Subcutaneous abdominal adipose tissue (tissue), 5 donors: ENCODE measurements at regions not wholly inside any gene's neighbourhood (a gene's known extent, or its start where the extent isn't known, plus 50 kb on each side); places are given as distances from the start of the nearest gene placed in this dataset.
"Not testable (repeated sequence)": the region's sequence is repeated elsewhere in the genome, so short reads cannot be mapped to it uniquely, and the experiment has no call there.

Experiments
- H3K27ac ChIP-seq: one replicate; pipeline ENCODE4 v1.7.0; 2013; ENCODE audit warnings: low read depth, mild to moderate bottlenecking, inconsistent platforms, low read length, moderate library complexity
- H3K27me3 ChIP-seq, 5 donors: one replicate each; pipeline ENCODE4 v1.7.0; 2013; ENCODE audit warnings: low read length in 5 of 5, inconsistent platforms in 1 of 5; ENCODE audit not compliant: control insufficient read depth in 5 of 5, insufficient read depth in 4 of 5
- H3K36me3 ChIP-seq, 5 donors: one replicate each; pipeline ENCODE4 v1.7.0; 2013; ENCODE audit warnings: low read length in 5 of 5; ENCODE audit not compliant: control insufficient read depth in 5 of 5, insufficient read depth in 5 of 5
- H3K4me1 ChIP-seq, 5 donors: one replicate each; pipeline ENCODE4 v1.7.0; 2013; ENCODE audit warnings: low read length in 5 of 5, mild to moderate bottlenecking in 3 of 5, moderate library complexity in 1 of 5; ENCODE audit not compliant: control insufficient read depth in 5 of 5, insufficient read depth in 5 of 5
- H3K4me3 ChIP-seq, 5 donors: one replicate each; pipeline ENCODE4 v1.7.0; 2013; ENCODE audit warnings: low read length in 5 of 5, low read depth in 1 of 5
- H3K9ac ChIP-seq, 5 donors: one replicate each; pipeline ENCODE4 v1.7.0; 2013; ENCODE audit warnings: low read length in 5 of 5, mild to moderate bottlenecking in 4 of 5, moderate library complexity in 3 of 5
- H3K9me3 ChIP-seq, 5 donors: one replicate each; pipeline ENCODE4 v1.7.0; 2013; ENCODE audit warnings: low read length in 5 of 5; ENCODE audit not compliant: control insufficient read depth in 5 of 5
- donor health status: healthy.
- donor health status: healthy.
- donor health status: healthy.
- donor health status: healthy.
- donor health status: healthy.

- Histone ChIP-seq H3K9ac (no peak overlapping the region), H3K4me3 (no peak overlapping the region), H3K27ac (no peak overlapping the region), H3K36me3 (no peaks in the 10 kb centered on the region), H3K4me1 (no peaks in the 10 kb centered on the region), H3K9me3 (no peaks in the 10 kb centered on the region), H3K27me3 (no peaks in the 10 kb centered on the region)
Measured at GRCh38 chr3:110932567-110932966, 139.0 kb upstream of the NECTIN3 start.

GRCh38 chr3:110933821-110934426 is 137.7 kb upstream of the NECTIN3 start:
- H3K27ac ChIP-seq = no peak overlapping the region
- no peaks in the 10 kb centered on the region for H3K4me1 ChIP-seq
- H3K9me3 ChIP-seq = no peaks in the 10 kb centered on the region
- no peaks in the 10 kb centered on the region for H3K27me3 ChIP-seq
- no peak overlapping the region for H3K4me3 ChIP-seq
- H3K9ac ChIP-seq = no peak overlapping the region
- H3K36me3 ChIP-seq = no peaks in the 10 kb centered on the region

DNA sequence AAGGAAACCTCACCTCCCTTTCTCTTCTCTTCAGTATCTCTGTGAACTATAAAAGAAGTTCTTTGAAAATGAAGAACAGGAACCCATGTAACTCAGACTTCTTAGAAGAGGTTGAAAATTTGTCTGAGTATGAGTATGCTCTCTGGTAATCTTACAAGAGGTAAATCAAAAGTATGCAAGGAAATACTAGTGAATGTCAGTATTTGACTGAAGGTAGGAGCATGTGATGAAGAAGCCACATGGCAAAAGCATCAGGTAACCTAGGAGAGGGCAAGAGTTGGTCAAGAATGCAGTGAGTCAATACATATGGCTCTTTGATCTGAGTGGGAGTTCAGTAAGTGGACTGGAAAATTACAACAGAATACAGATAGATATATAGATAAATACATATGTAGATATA is 133.0 kb upstream of the NECTIN3 start:
- no peak overlapping the region for H3K4me3 ChIP-seq
- H3K27me3 ChIP-seq = no peaks in the 10 kb centered on the region
- no peaks in the 10 kb centered on the region for H3K4me1 ChIP-seq
- H3K9me3 ChIP-seq = peaks cover 0 to 10% (median 2%) of the 10 kb centered on the region in 5 donors
- no peak overlapping the region for H3K9ac ChIP-seq
- H3K36me3 ChIP-seq = no peaks in the 10 kb centered on the region
- H3K27ac ChIP-seq = no peak overlapping the region

- Histone ChIP-seq H3K4me3 (no peak overlapping the region), H3K9me3 (peaks cover 0 to 20% (median 16%) of the 10 kb centered on the region in 5 donors)
Measured at GRCh38 chr3:110940055-110940454, 131.6 kb upstream of the NECTIN3 start.

GRCh38 chr3:110944782-110945181 is 126.8 kb upstream of the NECTIN3 start:
- Histone ChIP-seq H3K9ac (no peak overlapping the region), H3K9me3 (peaks cover 7 to 45% (median 39%) of the 10 kb centered on the region in 5 donors), H3K27ac (no peak overlapping the region), H3K4me1 (no peaks in the 10 kb centered on the region), H3K27me3 (no peaks in the 10 kb centered on the region), H3K4me3 (no peak overlapping the region), H3K36me3 (no peaks in the 10 kb centered on the region)

More at GRCh38 chr3:110940055-110940454, 131.6 kb upstream of the NECTIN3 start:
- H3K4me1 ChIP-seq = no peaks in the 10 kb centered on the region
- no peaks in the 10 kb centered on the region for H3K36me3 ChIP-seq
- H3K9ac ChIP-seq = no peak overlapping the region
- H3K27me3 ChIP-seq = no peaks in the 10 kb centered on the region
- H3K27ac ChIP-seq = no peak overlapping the region

DNA sequence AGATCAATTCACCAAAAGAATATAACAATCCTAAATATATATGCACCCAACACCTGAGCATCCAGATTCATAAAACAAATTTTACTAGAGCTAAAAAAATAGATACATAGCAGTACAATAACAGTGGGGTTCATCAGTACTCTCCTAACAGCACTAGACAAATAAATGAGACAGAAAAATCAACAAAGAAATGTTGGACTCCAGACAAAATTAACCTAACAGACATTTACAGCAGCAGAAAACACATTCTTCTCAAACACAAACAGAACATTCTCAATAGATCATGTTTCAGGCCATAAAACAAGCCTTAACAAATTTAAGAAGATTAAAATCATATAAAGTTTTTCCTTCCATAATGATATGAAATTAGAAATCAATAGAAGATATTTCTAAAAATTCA is 124.8 kb upstream of the NECTIN3 start:
- H3K9me3 ChIP-seq = peaks cover 7 to 49% (median 45%) of the 10 kb centered on the region in 5 donors
- H3K4me1 ChIP-seq = no peaks in the 10 kb centered on the region
- no peaks in the 10 kb centered on the region for H3K36me3 ChIP-seq

GRCh38 chr3:110949194-110949593 is 122.4 kb upstream of the NECTIN3 start:
- not testable (repeated sequence) for H3K36me3 ChIP-seq, H3K4me3 ChIP-seq, H3K27ac ChIP-seq, H3K4me1 ChIP-seq, H3K27me3 ChIP-seq, H3K9ac ChIP-seq
- peaks cover 7 to 43% (median 33%) of the 10 kb centered on the region in 5 donors for H3K9me3 ChIP-seq

More for the DNA sequence above, 124.8 kb upstream of the NECTIN3 start:
- no peak overlapping the region for H3K4me3 ChIP-seq
- H3K27ac ChIP-seq = no peak overlapping the region
- H3K9ac ChIP-seq = no peak overlapping the region
- H3K27me3 ChIP-seq = no peaks in the 10 kb centered on the region

DNA sequence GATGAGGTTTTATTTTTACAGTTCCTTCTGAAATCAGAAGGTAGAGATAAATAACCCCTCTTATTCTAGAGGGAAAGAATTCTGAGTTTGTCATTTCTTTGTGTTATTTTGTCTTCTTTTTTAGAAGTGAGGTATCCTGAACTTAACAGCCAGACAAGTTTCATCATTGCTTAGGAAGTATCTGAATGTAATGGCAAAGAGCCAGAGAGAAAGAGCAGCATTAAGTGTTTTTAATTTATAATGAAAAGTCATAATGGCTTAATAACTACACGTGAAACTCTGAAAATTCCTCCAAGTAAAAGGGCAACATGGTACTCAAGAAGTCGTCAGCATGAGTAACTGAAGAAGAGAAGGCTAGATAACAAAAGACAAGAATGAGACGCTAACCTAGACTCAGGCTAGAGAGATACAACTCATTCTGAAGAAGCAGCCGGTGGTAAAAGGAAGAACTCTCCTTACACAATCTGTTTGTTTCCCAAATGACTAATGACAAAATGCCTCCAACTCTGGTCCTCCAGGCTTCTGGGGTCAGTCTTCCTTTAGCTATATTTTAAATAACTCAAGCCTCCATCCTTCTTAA is 116.2 kb upstream of the NECTIN3 start:
- Histone ChIP-seq H3K4me3 (no peak overlapping the region), H3K27ac (no peak overlapping the region), H3K4me1 (no peaks in the 10 kb centered on the region), H3K36me3 (no peaks in the 10 kb centered on the region), H3K9ac (no peak overlapping the region), H3K9me3 (peaks cover 0 to 9% (median 3%) of the 10 kb centered on the region in 5 donors), H3K27me3 (no peaks in the 10 kb centered on the region)

GRCh38 chr3:110956081-110956480 is 115.5 kb upstream of the NECTIN3 start:
- H3K9ac ChIP-seq = no peak overlapping the region
- H3K4me3 ChIP-seq = no peak overlapping the region
- no peaks in the 10 kb centered on the region for H3K27me3 ChIP-seq
- H3K36me3 ChIP-seq = no peaks in the 10 kb centered on the region
- H3K4me1 ChIP-seq = no peaks in the 10 kb centered on the region
- H3K9me3 ChIP-seq = peaks cover 0 to 5% (median 0%) of the 10 kb centered on the region in 5 donors
- no peak overlapping the region for H3K27ac ChIP-seq

DNA sequence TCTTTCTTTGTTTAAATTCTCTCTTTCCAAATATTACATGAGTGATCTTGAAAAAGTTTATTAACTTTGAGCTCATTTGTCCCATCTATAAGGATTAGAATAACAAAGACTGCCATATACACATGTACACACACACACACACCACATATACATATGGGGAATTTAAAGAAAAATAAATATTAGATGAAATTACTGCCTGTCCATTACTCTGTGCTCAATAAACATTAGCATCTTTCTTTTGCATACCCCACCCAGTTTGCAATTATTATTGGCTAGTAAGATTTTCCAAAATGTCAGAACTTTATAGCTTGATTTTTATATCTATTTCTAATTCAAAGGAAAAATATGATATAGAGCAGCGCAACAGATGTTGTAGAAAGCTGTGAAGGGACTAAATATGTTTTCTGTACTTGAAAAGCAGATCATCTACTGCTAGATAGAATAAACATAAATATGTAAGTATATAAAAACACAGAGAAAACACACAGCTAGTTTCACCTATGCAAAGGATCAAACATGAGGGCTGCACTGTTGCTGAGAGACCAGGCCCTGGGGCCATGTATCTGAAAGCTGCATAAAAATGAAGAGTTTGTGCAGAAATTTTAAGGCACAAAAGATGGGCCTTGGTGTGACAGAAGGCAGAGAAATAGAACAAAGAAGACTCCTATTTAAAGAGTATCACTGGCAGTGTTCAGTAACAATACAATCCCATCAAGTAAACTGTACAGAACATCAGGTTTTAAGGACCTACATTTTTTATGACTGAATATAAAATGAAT is 114.2 kb upstream of the NECTIN3 start:
- no peak overlapping the region for H3K9ac ChIP-seq
- H3K4me1 ChIP-seq = no peaks in the 10 kb centered on the region
- H3K27me3 ChIP-seq = no peaks in the 10 kb centered on the region
- H3K36me3 ChIP-seq = no peaks in the 10 kb centered on the region
- peaks cover 0 to 2% (median 0%) of the 10 kb centered on the region in 5 donors for H3K9me3 ChIP-seq
- no peak overlapping the region for H3K4me3 ChIP-seq
- H3K27ac ChIP-seq = no peak overlapping the region
